ENCODE measurements at regions not wholly inside any gene's neighbourhood (a gene's known extent, or its start where the extent isn't known, plus 50 kb on each side); places are given as distances from the start of the nearest gene placed in this dataset.

DNA sequence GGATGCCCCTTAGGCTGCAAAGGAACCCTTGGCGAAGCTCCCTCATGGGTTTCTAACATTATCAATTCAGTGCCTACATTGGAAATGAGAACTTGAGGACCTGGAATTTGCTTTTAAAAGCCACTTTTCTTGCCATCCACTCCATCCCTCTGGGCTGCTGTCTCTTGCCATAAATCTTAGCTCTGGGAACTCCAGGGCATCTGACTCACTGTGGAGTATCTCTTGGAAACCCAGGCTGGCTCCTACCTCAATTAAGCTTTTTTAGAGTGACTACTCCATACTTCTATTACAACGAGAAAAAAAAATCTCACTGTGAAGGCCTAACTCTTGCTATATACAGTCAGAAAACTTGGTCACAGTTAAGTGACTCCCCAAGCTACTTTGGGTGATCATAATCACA is 227.2 kb upstream of the SETBP1 start:
- TF ChIP-seq TAF1 (IDR thresholded peaks at IDR 0.05; ENCODE audit: borderline replicate concordance, low read depth, low read length), result no peak
- no peak for TF ChIP-seq POLR2A (IDR thresholded peaks at IDR 0.05; ENCODE audit: low read depth, low read length)
